Right renal pelvis (tissue), 4 donors: ENCODE measurements at regions not wholly inside any gene's neighbourhood (a gene's known extent, or its start where the extent isn't known, plus 50 kb on each side); places are given as distances from the start of the nearest gene placed in this dataset.

Source experiments
- DNase-seq, 4 donors: peaks; one replicate each; pipeline ENCODE4 v3.0.0-alpha.2; 2013; ENCODE audit warnings: low read depth in 4 of 4, low spot score in 3 of 4, missing footprints in 1 of 4

- no peak for DNase-seq
These were observed 434.5 kb downstream of the OLFM4 start for GRCh38 chr13:53463106-53463505.

DNA sequence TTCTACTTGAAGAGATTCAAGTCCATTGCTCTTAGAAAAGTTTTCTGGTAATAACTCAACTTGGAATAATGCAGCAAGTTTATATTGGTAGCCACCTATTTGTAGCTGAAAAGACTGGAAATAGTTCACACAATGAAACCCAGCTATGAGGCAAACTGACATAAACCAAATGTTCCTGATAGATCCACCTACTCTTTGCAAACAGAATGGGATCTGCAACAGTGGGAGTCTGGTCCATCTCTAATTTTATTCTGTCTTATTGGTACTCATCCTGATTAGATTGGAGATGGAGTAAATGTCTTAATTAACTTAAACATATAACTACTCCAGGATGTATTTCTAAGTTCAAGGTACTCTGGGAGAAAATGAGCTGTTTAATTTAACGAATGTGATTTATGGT, 438.0 kb downstream of the OLFM4 start:
- DNase-seq, result no peak

DNA sequence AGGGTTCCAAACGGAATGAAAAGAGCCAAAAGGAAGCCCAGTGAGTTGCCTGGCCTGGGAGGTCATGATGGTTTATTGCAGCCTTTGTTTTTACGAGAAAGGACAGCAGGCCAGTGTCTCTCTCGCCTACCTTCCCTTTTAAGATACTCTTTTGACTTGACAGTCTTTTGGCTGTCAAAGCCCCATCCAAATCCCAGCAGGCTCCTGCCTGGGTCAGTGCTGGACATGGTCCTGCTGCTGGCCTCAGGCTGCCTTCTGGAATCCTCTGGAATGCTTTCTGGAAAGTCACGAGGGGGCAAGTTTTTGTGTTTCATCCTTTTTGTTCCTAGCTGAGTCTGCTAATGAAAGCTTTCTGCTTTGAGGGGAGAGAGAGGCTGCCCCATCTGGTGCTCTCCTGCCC, 444.8 kb downstream of the OLFM4 start:
- DNase-seq, result no peak

GRCh38 chr13:53474878-53475277, 446.3 kb downstream of the OLFM4 start:
- no peak for DNase-seq

DNA sequence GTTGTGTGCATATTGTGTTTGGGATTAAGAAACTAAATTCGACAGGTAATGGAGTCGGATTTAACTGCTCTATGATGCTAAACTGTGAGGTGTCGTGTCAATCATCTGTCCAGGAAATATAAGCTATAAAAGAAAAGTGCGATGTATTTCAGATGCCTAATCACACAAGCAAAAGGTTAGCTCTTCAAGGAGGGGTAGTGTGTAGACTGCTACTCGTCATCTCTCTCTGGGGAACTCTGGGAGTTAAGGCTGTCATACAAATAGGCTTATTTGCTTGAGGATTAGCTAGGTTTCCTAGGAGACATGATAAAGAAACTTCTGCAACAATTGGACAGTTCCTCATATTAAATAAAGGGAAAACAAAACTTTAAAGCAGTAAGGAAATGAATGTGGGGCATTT, 462.1 kb downstream of the OLFM4 start:
- DNase-seq, result no peak

- DNase-seq, result no peak
These were observed 465.8 kb downstream of the OLFM4 start for GRCh38 chr13:53494406-53494805.

DNA sequence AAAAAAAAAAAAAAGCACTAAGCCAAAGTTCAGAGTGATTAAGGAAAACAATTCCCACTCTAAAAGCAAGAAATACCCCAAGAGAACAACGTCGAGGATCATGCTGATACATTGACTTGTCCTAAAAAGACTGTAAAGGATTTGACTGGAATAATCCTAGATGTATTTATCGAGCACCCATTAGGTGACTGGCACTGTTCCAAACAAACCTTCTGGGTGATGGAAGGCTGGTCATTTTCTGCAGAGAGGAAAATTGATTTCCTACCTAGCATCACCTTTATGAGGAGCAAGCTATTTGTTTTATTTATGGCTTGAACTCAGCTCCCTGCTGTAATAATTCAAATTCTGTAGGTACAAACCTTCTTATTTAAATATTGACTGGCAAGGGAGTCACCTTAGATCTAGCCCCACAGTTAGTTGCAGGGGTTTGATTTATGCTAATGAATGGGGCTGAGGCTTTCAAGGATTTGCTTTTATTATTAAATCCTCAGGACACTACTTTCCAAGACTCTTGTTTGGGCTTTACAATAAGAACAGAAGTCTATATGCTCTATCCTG, 471.0 kb downstream of the OLFM4 start:
- no peak for DNase-seq

- no peak for DNase-seq
These were observed 472.8 kb downstream of the OLFM4 start for GRCh38 chr13:53501387-53501786.

GRCh38 chr13:53507741-53508140, 479.1 kb downstream of the OLFM4 start:
- DNase-seq, result no peak

DNA sequence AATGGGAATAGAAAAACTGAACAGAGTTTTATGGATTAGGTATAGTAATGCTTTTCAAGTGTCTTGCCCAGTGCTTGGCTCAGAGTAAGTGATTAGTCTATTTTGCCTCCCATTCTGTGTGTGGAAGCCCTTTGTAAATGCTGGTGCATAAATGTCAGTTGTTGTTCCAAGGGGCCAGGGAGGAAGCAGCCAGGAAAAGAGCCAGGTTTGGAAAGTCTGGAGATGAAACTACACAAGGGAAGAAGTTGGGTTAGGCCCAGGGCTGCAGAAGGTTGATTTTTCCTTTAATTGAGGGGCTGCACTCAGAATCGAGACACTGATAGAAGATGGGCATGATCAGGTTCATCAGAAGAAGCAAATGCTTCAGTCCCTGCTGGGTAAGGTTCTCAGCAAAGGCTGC, 484.0 kb downstream of the OLFM4 start:
- DNase-seq, result no peak

DNA sequence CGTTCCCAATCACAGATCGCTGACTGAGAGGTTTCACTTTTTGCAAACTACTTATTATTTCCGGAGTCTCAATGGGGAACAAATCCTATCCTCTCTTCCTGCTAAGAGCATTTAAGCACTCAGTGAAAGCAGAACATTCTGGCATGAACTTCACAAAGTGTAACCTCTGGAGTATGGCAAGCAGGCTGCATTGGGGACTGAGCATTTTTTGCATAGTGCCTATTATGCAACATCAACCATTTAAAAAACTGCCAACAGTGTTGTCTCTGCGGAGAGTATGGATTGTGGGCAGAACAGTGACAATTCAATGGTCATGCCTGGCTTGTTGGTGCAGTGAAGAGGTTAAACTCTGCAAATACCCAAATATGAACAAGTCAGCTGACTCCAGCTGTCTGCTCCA, 484.6 kb downstream of the OLFM4 start:
- DNase-seq, result no peak

- no peak for DNase-seq
These were observed 491.5 kb downstream of the OLFM4 start for GRCh38 chr13:53520132-53520531.

DNA sequence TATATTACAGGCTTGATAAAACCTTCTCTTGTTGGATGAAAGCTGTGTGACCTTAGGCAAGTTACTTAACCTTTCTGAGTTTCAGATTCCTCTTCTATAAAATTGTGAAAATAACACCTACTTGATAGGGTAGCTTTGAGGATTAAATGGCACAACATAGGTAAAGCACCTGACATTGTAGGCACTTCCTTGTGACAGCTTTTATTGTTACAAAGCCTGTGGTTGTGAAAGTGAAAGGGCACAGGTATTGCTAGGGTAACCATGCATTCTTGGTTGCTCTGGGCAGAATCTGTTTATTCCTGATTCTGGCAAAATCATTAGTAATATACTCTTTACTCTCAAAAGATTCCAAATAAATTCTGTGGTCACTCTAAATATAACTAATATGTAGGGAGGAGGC, 493.4 kb downstream of the OLFM4 start:
- no peak for DNase-seq

DNA sequence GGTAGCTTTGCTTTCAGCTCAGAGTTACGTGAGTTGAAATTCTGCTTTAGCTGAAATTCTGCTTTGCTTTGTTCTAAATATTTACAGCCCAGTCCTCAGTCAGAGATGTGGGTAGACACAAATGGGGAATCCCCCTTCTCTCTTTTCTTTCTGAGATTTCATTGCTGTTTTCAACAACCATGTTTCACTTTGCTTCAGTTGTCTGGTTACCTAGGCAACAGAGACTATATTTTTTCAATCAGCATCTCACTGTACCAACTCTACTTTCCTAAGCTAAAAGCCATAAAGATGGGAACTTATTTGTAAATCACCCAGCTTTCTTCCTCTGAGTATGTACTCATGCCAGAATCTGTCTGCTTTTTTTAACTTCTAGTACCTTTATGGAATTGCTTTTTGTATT, 509.0 kb downstream of the OLFM4 start:
- DNase-seq, result no peak

GRCh38 chr13:53545340-53545941, 516.8 kb downstream of the OLFM4 start:
- no peak for DNase-seq

GRCh38 chr13:53560556-53560955, 531.9 kb downstream of the OLFM4 start:
- DNase-seq, result no peak

- DNase-seq, result no peak
These were observed 533.8 kb downstream of the OLFM4 start for GRCh38 chr13:53562419-53562818.

DNA sequence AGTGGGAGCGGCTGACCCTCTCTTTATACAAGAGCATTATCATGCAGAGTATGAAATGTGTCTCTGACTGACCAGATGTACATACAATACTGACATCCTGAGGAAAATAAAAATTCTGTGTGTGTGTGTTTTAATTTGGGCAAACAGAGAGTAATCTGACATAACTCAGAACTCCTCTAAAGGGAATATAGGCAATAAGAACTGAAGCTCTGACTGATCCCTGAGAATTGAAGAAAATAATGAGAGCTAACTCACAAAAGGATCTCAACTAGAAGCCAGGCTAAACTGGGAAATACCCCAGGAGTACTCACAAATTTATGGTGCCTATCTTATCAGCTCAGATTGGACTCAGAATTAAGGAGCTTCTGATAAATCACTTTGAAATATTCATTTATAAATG, 539.9 kb downstream of the OLFM4 start:
- no peak for DNase-seq

GRCh38 chr13:53569453-53569852, 540.8 kb downstream of the OLFM4 start:
- no peak for DNase-seq

- DNase-seq, result no peak
These were observed 572.5 kb downstream of the OLFM4 start for GRCh38 chr13:53601113-53601512.

- DNase-seq, result no peak
These were observed 576.7 kb downstream of the OLFM4 start for GRCh38 chr13:53605326-53605725.

- no peak for DNase-seq
These were observed 583.6 kb downstream of the OLFM4 start for GRCh38 chr13:53612200-53612599.

DNA sequence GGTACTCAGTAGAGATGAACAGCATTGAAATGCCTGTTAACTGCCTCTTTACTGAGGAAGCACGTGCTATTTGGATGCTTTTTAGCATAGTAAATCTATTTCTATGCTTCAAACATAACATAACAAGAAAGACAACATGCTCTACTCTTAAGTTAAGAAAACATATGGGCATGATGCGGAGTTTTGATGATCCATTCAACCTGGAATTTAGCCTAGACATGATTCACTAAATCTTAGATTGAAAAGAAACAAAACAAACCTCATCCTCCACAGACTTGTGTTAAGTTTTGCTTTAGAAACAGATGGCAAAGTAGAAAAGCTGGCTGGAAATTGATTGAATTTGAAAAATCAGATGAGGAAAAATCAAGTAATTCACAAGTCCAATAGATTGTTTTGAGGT, 593.8 kb downstream of the OLFM4 start:
- DNase-seq, result no peak
